ENCODE measurements at regions not wholly inside any gene's neighbourhood (a gene's known extent, or its start where the extent isn't known, plus 50 kb on each side); places are given as distances from the start of the nearest gene placed in this dataset.

DNA sequence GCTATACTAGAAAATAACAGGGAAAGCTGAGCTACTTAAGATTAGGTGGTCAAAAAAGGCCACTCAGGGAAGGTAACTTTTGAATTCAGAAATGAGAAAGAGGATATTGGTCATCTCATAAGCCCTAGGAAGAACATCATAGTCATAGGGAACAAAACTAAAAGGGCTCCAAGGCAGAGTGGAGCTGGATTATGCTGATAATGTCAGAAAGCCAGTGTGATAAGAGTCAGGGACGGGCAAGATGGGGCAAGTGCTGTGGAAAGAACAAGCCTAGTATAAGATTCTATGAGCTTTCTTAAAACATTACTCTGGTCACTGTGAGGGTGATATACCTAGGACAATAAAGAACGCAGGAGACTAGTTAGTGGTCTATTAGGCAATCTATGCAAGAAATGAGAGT is 106.6 kb downstream of the DUSP10 start:
- H3K4me2 ChIP-seq (ENCODE audit: low read length), result no peak overlapping the region
- H2AFZ ChIP-seq (ENCODE audit: low read length), result no peak overlapping the region
- no peaks in the 10 kb centered on the region for H3K9me3 ChIP-seq (ENCODE audit: low read length)
- H3K27ac ChIP-seq (ENCODE audit: low read depth, low read length, poor library complexity, severe bottlenecking), result no peak overlapping the region
- H3K9me2 ChIP-seq (ENCODE audit: insufficient read depth, low read length), result no peaks in the 10 kb centered on the region
- ChIA-PET CTCF (ENCODE audit: unreplicated experiment) (no interaction called here), POLR2A (no interaction called here)
- H3K79me2 ChIP-seq (ENCODE audit: insufficient read depth, low read depth, low read length), result no peaks in the 10 kb centered on the region
- no peak for DNase-seq (ENCODE audit: low spot score)
- no peaks in the 10 kb centered on the region for H4K20me1 ChIP-seq (ENCODE audit: insufficient read depth, low read length)
- BruUV-seq (replicated peaks), result no TSS peak
- intact Hi-C loops (cut with micrococcal nuclease; ENCODE audit: unreplicated experiment), result no loop called here
- no peaks in the 10 kb centered on the region for H3K36me3 ChIP-seq (ENCODE audit: insufficient read depth, low read length)
- no peak overlapping the region for H3K4me3 ChIP-seq (ENCODE audit: low read depth, low read length, poor library complexity, severe bottlenecking)
- TF ChIP-seq, protein P1, sequence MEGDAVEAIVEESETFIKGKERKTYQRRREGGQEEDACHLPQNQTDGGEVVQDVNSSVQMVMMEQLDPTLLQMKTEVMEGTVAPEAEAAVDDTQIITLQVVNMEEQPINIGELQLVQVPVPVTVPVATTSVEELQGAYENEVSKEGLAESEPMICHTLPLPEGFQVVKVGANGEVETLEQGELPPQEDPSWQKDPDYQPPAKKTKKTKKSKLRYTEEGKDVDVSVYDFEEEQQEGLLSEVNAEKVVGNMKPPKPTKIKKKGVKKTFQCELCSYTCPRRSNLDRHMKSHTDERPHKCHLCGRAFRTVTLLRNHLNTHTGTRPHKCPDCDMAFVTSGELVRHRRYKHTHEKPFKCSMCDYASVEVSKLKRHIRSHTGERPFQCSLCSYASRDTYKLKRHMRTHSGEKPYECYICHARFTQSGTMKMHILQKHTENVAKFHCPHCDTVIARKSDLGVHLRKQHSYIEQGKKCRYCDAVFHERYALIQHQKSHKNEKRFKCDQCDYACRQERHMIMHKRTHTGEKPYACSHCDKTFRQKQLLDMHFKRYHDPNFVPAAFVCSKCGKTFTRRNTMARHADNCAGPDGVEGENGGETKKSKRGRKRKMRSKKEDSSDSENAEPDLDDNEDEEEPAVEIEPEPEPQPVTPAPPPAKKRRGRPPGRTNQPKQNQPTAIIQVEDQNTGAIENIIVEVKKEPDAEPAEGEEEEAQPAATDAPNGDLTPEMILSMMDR (conservative IDR thresholded peaks at IDR 0.05; ENCODE audit: low read length), result no peak
- no peak for TF ChIP-seq EZH2phosphoT487 (IDR thresholded peaks at IDR 0.05; ENCODE audit: borderline replicate concordance, low read depth, low read length)
- H3K4me1 ChIP-seq (ENCODE audit: insufficient read depth, low read length, poor library complexity, severe bottlenecking), result no peaks in the 10 kb centered on the region

DNA sequence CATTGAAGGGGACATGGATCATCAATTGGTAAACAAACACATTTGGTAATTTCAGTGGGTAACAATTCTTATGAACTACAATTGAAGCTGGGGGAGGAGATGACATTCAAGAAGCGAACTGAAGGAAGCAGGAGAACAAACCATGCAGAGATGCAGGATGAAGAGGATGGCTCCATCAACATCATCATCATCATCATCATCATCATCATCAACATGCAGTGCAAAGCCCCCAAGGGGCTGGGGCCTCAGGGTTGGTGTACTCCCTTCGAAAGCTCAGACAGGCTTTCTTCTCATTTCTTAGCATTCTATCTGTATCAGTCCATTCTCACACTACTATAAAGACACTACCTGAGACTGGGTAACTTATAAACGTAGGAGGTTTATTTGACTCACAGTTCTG is 105.8 kb downstream of the DUSP10 start:
- Histone ChIP-seq H3K9me2 (ENCODE audit: insufficient read depth, low read length) (no peaks in the 10 kb centered on the region), H3K27ac (ENCODE audit: low read depth, low read length, poor library complexity, severe bottlenecking) (no peak overlapping the region), H3K4me2 (ENCODE audit: low read length) (no peak overlapping the region), H3K79me2 (ENCODE audit: insufficient read depth, low read depth, low read length) (no peaks in the 10 kb centered on the region), H2AFZ (ENCODE audit: low read length) (no peak overlapping the region), H3K4me1 (ENCODE audit: insufficient read depth, low read length, poor library complexity, severe bottlenecking) (no peaks in the 10 kb centered on the region), H3K9me3 (ENCODE audit: low read length) (no peaks in the 10 kb centered on the region), H3K4me3 (ENCODE audit: low read depth, low read length, poor library complexity, severe bottlenecking) (no peak overlapping the region), H3K36me3 (ENCODE audit: insufficient read depth, low read length) (no peaks in the 10 kb centered on the region), H4K20me1 (ENCODE audit: insufficient read depth, low read length) (no peaks in the 10 kb centered on the region)
- POLR2A ChIA-PET, result no interaction called here
- DNase-seq (ENCODE audit: low spot score), result no peak
- no TSS peak for BruUV-seq (replicated peaks)
- CTCF ChIA-PET (ENCODE audit: unreplicated experiment), result no interaction called here
- intact Hi-C loops (cut with micrococcal nuclease; ENCODE audit: unreplicated experiment), result no loop called here
- TF ChIP-seq EZH2phosphoT487 (IDR thresholded peaks at IDR 0.05; ENCODE audit: borderline replicate concordance, low read depth, low read length), result no peak
- TF ChIP-seq, protein P1 (conservative IDR thresholded peaks at IDR 0.05; ENCODE audit: low read length), result no peak

DNA sequence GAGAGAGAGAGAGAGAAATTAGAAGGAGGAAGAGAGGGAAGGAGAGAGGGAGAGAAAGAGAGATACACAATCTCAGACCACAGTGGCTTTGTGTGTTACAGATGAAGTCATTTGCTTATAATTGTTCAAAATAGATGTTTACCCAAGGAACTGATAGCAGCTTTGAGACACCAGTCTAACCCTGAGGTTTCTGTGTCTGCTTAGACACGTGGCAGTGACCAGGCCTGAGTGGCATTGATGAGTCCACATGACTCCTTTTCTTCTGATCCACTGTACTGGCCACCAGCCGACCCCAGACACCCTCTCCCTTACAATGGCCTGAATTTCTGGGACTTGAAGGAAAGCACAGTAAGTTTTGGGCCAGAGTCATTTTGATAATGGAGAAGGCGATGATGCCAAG is 104.9 kb downstream of the DUSP10 start:
- CTCF ChIA-PET (ENCODE audit: unreplicated experiment), result no interaction called here

More for the DNA sequence above, 104.9 kb downstream of the DUSP10 start:
- H3K4me2 ChIP-seq (ENCODE audit: low read length), result no peak overlapping the region
- H2AFZ ChIP-seq (ENCODE audit: low read length), result no peak overlapping the region
- intact Hi-C loops (cut with micrococcal nuclease; ENCODE audit: unreplicated experiment), result no loop called here
- H3K9me3 ChIP-seq (ENCODE audit: low read length), result no peaks in the 10 kb centered on the region
- POLR2A ChIA-PET, result interaction anchor here (0.7 kb wide), 1 partner anchor 71 kb away, joined by 3 read pairs; no protein-coding TSS in a partner anchor
- TF ChIP-seq, protein P1 (conservative IDR thresholded peaks at IDR 0.05; ENCODE audit: low read length), result no peak
- no peak for TF ChIP-seq EZH2phosphoT487 (IDR thresholded peaks at IDR 0.05; ENCODE audit: borderline replicate concordance, low read depth, low read length)
- H3K79me2 ChIP-seq (ENCODE audit: insufficient read depth, low read depth, low read length), result no peaks in the 10 kb centered on the region
- DNase-seq (ENCODE audit: low spot score), result no peak
- H3K4me3 ChIP-seq (ENCODE audit: low read depth, low read length, poor library complexity, severe bottlenecking), result no peak overlapping the region
- BruUV-seq (replicated peaks), result no TSS peak
- no peak overlapping the region for H3K27ac ChIP-seq (ENCODE audit: low read depth, low read length, poor library complexity, severe bottlenecking)
- H4K20me1 ChIP-seq (ENCODE audit: insufficient read depth, low read length), result no peaks in the 10 kb centered on the region
- H3K4me1 ChIP-seq (ENCODE audit: insufficient read depth, low read length, poor library complexity, severe bottlenecking), result no peaks in the 10 kb centered on the region
- no peaks in the 10 kb centered on the region for H3K36me3 ChIP-seq (ENCODE audit: insufficient read depth, low read length)
- H3K9me2 ChIP-seq (ENCODE audit: insufficient read depth, low read length), result no peaks in the 10 kb centered on the region
